ENCODE measurements at regions not wholly inside any gene's neighbourhood (a gene's known extent, or its start where the extent isn't known, plus 50 kb on each side); places are given as distances from the start of the nearest gene placed in this dataset.

- TF ChIP-seq TAF1 (conservative IDR thresholded peaks at IDR 0.05) (no peak), GABPA (IDR thresholded peaks at IDR 0.05 in 1 of 2, conservative IDR thresholded peaks at IDR 0.05 in 1 of 2) (no peak)
- TF ChIP-seq, protein P1, sequence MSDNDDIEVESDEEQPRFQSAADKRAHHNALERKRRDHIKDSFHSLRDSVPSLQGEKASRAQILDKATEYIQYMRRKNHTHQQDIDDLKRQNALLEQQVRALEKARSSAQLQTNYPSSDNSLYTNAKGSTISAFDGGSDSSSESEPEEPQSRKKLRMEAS (IDR thresholded peaks at IDR 0.05): no peak
These were observed 110.2 kb upstream of the PRDX4 start (continued) for GRCh38 chrX:23557070-23557469.

- Histone ChIP-seq H3K4me3 (ENCODE audit: low read depth in 1 of 3, low read length in 3 of 3) (no peak overlapping the region), H3K27ac (ENCODE audit: low read depth in 1 of 2, low read length in 2 of 2) (no peak overlapping the region), H3K9ac (ENCODE audit: low read depth in 1 of 2, low read length in 2 of 2) (no peak overlapping the region), H3K4me1 (ENCODE audit: control insufficient read depth in 4 of 4, insufficient read depth in 4 of 4, low read length in 3 of 4) (no peaks in the 10 kb centered on the region), H3K27me3 (ENCODE audit: control insufficient read depth in 4 of 4, insufficient read depth in 4 of 4, low read length in 3 of 4) (no peaks in the 10 kb centered on the region), H3K9me3 (ENCODE audit: control insufficient read depth in 4 of 4, low read length in 3 of 4) (peaks cover 0 to 15% (median 4%) of the 10 kb centered on the region in 4 donors), H3K36me3 (ENCODE audit: control insufficient read depth in 4 of 4, insufficient read depth in 3 of 4, low read depth in 1 of 4, low read length in 3 of 4) (no peaks in the 10 kb centered on the region)
- TF ChIP-seq, protein P2, sequence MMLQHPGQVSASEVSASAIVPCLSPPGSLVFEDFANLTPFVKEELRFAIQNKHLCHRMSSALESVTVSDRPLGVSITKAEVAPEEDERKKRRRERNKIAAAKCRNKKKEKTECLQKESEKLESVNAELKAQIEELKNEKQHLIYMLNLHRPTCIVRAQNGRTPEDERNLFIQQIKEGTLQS (IDR thresholded peaks at IDR 0.05): no peak
- TF ChIP-seq JUND (IDR thresholded peaks at IDR 0.05) (no peak), FOXA2 (IDR thresholded peaks at IDR 0.05) (no peak), RAD21 (IDR thresholded peaks at IDR 0.05) (no peak), YY1 (IDR thresholded peaks at IDR 0.05) (no peak), SP1 (IDR thresholded peaks at IDR 0.05) (no peak), EGR1 (IDR thresholded peaks at IDR 0.05; ENCODE audit: low read depth in 2 of 2) (no peak)
- WGBS: 93% methylated on average over 1 of the region's 1 CpG
- DNase-seq (ENCODE audit: low spot score): no peak
These were observed 107.3 kb upstream of the PRDX4 start for GRCh38 chrX:23559975-23560374.

DNA sequence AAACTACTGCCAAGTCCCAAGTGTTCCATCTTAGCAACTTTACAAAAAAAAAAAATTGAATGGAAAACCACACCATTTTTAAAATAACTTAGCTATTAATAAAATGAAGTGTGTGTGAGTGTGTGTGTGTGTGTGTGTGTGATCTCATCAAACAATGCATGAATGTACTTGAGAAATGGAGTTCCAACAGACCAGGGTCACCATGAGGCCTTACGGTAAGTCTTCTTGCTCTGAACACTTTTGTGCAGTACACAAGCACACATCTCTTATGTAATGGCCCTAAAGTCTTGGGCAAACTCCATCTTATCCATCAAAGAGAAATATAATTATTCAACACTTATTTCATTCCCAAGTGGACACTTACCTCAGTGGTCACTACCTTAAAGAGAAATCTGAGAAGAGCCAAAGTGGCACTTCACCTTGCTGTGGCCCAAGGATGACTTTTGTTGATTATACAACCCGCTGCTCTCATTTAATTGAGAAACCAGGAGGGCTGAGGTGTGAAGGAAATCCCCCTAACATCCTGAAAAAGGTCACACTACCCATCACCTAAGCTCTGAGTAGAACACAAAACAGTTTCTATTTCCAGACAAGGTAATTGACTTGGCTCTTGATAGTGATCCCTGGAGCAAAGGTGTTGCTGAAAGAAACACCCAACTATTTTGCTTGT, 96.5 kb upstream of the PRDX4 start:
- WGBS: 82% methylated on average over 2 of the region's 2 CpGs

More for the DNA sequence above, 96.5 kb upstream of the PRDX4 start:
- Histone ChIP-seq H3K27ac (ENCODE audit: low read depth in 1 of 2, low read length in 2 of 2) (no peak overlapping the region), H3K4me1 (ENCODE audit: control insufficient read depth in 4 of 4, insufficient read depth in 4 of 4, low read length in 3 of 4) (no peaks in the 10 kb centered on the region), H3K4me3 (ENCODE audit: low read depth in 1 of 3, low read length in 3 of 3) (no peak overlapping the region), H3K27me3 (ENCODE audit: control insufficient read depth in 4 of 4, insufficient read depth in 4 of 4, low read length in 3 of 4) (no peaks in the 10 kb centered on the region), H3K36me3 (ENCODE audit: control insufficient read depth in 4 of 4, insufficient read depth in 3 of 4, low read depth in 1 of 4, low read length in 3 of 4) (no peaks in the 10 kb centered on the region), H3K9me3 (ENCODE audit: control insufficient read depth in 4 of 4, low read length in 3 of 4) (peaks cover 0 to 4% (median under 1%) of the 10 kb centered on the region in 4 donors), H3K9ac (ENCODE audit: low read depth in 1 of 2, low read length in 2 of 2) (no peak overlapping the region)
- no peak for DNase-seq (ENCODE audit: low spot score)
- TF ChIP-seq NR2F2 (IDR thresholded peaks at IDR 0.05) (no peak), RXRA (IDR thresholded peaks at IDR 0.05) (no peak), RAD21 (IDR thresholded peaks at IDR 0.05) (no peak), EGR1 (IDR thresholded peaks at IDR 0.05; ENCODE audit: low read depth in 2 of 2) (no peak), FOXA2 (IDR thresholded peaks at IDR 0.05) (no peak), TAF1 (conservative IDR thresholded peaks at IDR 0.05) (no peak), ZBTB33 (IDR thresholded peaks at IDR 0.05) (no peak), YY1 (IDR thresholded peaks at IDR 0.05) (no peak), REST (IDR thresholded peaks at IDR 0.05) (no peak), FOXA1 (IDR thresholded peaks at IDR 0.05) (no peak), GABPA (IDR thresholded peaks at IDR 0.05 in 1 of 2, conservative IDR thresholded peaks at IDR 0.05 in 1 of 2) (no peak), JUND (IDR thresholded peaks at IDR 0.05) (no peak), SP1 (IDR thresholded peaks at IDR 0.05) (no peak)
- TF ChIP-seq, protein P1 (IDR thresholded peaks at IDR 0.05): no peak
- TF ChIP-seq, protein P2 (IDR thresholded peaks at IDR 0.05): no peak

Data from liver (tissue), 7 donors.